ENCODE measurements at regions not wholly inside any gene's neighbourhood (a gene's known extent, or its start where the extent isn't known, plus 50 kb on each side); places are given as distances from the start of the nearest gene placed in this dataset.

DNA sequence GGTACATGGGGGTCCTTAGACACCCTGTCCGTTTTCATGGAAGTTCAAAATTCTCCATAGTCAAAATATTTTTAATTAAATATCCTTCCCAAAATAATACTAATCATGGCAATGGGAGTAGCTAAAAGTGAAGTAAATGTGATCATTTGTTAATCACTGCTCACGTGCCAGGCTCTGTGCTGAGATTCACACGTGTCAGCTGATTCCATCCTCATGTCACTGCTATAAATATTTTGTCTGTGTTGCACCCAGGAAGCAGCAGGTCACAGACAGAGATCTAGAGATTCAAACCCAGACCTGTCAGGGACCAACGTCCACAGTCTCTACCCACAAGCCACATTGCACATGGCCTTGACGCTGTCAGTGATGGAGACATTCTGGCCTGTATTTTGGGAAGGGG lies 74.3 kb downstream of the KLHDC7A start:
- WGBS (ENCODE audit: missing lambda C conversion rate), result 42% methylated on average over 5 of the region's 5 CpGs
- no peak overlapping the region for H3K27ac ChIP-seq
- H3K4me3 ChIP-seq, result no peak overlapping the region
- DNase-seq (ENCODE audit: low read depth in 1 of 2, low spot score in 1 of 2), result no peak
- no peak for TF ChIP-seq FOXS1 (CRISPR knock-in tag; IDR thresholded peaks at IDR 0.05)
- TF ChIP-seq NFE2L2 (conservative IDR thresholded peaks at IDR 0.05; ENCODE audit: low read length), result no peak
- TF ChIP-seq CHD4 (IDR thresholded peaks at IDR 0.05; ENCODE audit: borderline replicate concordance), result no peak
- no peak for TF ChIP-seq CHD2 (IDR thresholded peaks at IDR 0.05; ENCODE audit: low read length, partially characterized antibody)
- TF ChIP-seq JUN (IDR thresholded peaks at IDR 0.05), result no peak
- no peak for TF ChIP-seq EP300 (IDR thresholded peaks at IDR 0.05)
- TF ChIP-seq JUNB (IDR thresholded peaks at IDR 0.05), result no peak
- no peak for TF ChIP-seq TP53 (CRISPR knock-in tag; IDR thresholded peaks at IDR 0.05)
- TF ChIP-seq, protein P1, sequence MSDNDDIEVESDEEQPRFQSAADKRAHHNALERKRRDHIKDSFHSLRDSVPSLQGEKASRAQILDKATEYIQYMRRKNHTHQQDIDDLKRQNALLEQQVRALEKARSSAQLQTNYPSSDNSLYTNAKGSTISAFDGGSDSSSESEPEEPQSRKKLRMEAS (IDR thresholded peaks at IDR 0.05), result no peak
- TF ChIP-seq, protein P2, sequence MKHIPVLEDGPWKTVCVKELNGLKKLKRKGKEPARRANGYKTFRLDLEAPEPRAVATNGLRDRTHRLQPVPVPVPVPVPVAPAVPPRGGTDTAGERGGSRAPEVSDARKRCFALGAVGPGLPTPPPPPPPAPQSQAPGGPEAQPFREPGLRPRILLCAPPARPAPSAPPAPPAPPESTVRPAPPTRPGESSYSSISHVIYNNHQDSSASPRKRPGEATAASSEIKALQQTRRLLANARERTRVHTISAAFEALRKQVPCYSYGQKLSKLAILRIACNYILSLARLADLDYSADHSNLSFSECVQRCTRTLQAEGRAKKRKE (CRISPR knock-in tag; IDR thresholded peaks at IDR 0.05; ENCODE audit: low read depth), result no peak
- no peak for TF ChIP-seq HOXA7 (CRISPR knock-in tag; IDR thresholded peaks at IDR 0.05)
- TF ChIP-seq RNF2 (IDR thresholded peaks at IDR 0.05; ENCODE audit: borderline replicate concordance, low read depth), result no peak
- POLR2A ChIA-PET, result no interaction called here
- FAIRE-seq, result no peak
- H3K4me1 ChIP-seq, result peaks cover 4% of the 10 kb centered on the region; the same call in 1 of the 3 replicates
- ATAC-seq, result no peak
- H3K9me3 ChIP-seq, result no peaks in the 10 kb centered on the region
- H3K4me2 ChIP-seq, result no peak overlapping the region
- CTCF ChIA-PET, result interaction anchor here (0.9 to 3.0 kb wide), 6 partner anchors 8 to 894 kb away, joined by 3 to 12 read pairs (median 5); no protein-coding TSS in a partner anchor

DNA sequence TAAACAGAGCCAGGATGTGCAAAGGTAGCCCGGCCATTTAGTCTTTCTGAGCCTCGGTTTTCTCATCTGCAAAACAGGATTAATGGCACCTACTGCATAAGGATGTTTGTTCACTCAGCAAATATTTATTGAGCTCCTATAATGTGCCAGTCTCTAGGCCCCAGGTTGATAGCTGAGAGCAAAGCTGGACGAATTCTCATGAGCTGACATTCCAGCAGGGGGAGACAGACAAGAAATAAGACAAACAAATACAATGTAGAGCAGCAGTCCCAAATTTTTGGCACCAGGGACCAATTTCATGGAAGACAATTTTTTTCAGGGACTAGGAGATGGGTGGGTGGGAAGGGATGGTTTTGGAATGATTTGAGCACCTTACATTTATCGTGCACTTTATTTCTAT lies 74.3 kb upstream of the PAX7 start:
- FAIRE-seq, result no peak
- CTCF ChIA-PET, result interaction anchor here (0.5 to 2.0 kb wide), 8 partner anchors 10 to 456 kb away, joined by 3 to 7 read pairs (median 3); no protein-coding TSS in a partner anchor
- POLR2A ChIA-PET, result interaction anchor here (0.6 kb wide), 1 partner anchor 25 kb away, joined by 3 read pairs; no protein-coding TSS in a partner anchor

DNA sequence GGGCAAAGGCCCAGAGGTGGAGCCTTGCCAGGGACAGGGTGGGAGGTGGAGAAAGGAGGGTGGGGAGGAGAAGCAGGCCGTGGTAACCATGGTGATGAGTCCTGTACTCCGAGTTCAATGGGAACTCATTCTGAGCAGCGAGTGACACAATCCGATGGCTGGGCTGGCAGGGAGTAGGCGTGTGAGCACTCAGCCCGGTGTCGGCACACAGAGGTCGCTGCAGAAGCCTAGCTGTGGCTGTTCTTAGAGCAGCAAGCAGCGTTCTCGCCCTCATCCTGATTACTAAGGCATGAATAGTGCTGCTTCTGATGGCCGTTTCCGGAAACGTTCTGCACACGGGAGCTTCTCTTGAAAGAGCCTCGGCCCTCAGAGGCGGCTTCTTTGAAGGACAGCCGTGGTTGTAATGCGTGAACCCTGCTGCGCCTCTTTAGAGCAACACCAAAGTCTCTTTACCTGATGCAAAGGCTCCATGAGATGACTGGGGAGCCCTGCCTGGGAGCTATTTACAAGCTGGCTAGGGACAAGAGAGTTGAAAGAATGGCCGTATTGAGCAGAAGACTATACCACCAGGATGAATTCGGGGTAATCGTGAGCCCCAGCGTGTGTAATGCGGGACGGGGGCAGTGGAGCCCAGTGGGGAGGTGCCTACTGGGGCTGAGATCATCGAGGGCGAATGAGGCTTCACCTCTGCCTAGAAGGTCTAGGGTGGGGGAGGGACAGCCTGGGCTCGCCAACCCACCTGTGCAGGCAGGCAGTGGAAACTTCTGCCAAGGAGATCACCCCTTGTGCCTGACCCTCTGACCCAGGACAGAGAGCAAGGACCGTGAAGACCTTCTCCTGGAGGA lies 72.8 kb upstream of the PAX7 start:
- DNase-seq (ENCODE audit: low read depth in 1 of 2, low spot score in 1 of 2) (peak in 1 of 2 experiments; percentile 7), FAIRE-seq (no peak), ATAC-seq (peak; percentile 52 to 66; a peak in 5 of 6 replicates)
- Histone ChIP-seq H3K9me3 (no peaks in the 10 kb centered on the region), H3K27ac (no peak overlapping the region), H3K4me3 (no peak overlapping the region), H3K4me2 (peak overlapping the region; percentile 59), H3K4me1 (peaks cover 4% of the 10 kb centered on the region; the same call in 1 of the 3 replicates)
- WGBS (ENCODE audit: missing lambda C conversion rate), result 20% methylated on average over 15 of the region's 29 CpGs
- CTCF ChIA-PET, result interaction anchor here (0.7 to 2.8 kb wide), 5 partner anchors 11 to 318 kb away, joined by 3 to 6 read pairs (median 3); no protein-coding TSS in a partner anchor
- POLR2A ChIA-PET, result no interaction called here
- no peak for TF ChIP-seq RAD21 (conservative IDR thresholded peaks at IDR 0.05 in 1 of 2, IDR thresholded peaks at IDR 0.05 in 1 of 2)
- no peak for TF ChIP-seq HEYL (CRISPR knock-in tag; IDR thresholded peaks at IDR 0.05)
- no peak for TF ChIP-seq JUNB (IDR thresholded peaks at IDR 0.05)
- no peak for TF ChIP-seq MAZ (IDR thresholded peaks at IDR 0.05; ENCODE audit: borderline replicate concordance, low read depth, low read length)
- TF ChIP-seq, protein P3, sequence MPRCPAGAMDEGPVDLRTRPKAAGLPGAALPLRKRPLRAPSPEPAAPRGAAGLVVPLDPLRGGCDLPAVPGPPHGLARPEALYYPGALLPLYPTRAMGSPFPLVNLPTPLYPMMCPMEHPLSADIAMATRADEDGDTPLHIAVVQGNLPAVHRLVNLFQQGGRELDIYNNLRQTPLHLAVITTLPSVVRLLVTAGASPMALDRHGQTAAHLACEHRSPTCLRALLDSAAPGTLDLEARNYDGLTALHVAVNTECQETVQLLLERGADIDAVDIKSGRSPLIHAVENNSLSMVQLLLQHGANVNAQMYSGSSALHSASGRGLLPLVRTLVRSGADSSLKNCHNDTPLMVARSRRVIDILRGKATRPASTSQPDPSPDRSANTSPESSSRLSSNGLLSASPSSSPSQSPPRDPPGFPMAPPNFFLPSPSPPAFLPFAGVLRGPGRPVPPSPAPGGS (IDR thresholded peaks at IDR 0.05), result no peak
- TF ChIP-seq ZNF302 (CRISPR knock-in tag; IDR thresholded peaks at IDR 0.05), result no peak
- TF ChIP-seq, protein P4, sequence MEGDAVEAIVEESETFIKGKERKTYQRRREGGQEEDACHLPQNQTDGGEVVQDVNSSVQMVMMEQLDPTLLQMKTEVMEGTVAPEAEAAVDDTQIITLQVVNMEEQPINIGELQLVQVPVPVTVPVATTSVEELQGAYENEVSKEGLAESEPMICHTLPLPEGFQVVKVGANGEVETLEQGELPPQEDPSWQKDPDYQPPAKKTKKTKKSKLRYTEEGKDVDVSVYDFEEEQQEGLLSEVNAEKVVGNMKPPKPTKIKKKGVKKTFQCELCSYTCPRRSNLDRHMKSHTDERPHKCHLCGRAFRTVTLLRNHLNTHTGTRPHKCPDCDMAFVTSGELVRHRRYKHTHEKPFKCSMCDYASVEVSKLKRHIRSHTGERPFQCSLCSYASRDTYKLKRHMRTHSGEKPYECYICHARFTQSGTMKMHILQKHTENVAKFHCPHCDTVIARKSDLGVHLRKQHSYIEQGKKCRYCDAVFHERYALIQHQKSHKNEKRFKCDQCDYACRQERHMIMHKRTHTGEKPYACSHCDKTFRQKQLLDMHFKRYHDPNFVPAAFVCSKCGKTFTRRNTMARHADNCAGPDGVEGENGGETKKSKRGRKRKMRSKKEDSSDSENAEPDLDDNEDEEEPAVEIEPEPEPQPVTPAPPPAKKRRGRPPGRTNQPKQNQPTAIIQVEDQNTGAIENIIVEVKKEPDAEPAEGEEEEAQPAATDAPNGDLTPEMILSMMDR (IDR thresholded peaks at IDR 0.05), result no peak
- TF ChIP-seq RARB (CRISPR knock-in tag; IDR thresholded peaks at IDR 0.05), result no peak
- TF ChIP-seq RNF2 (IDR thresholded peaks at IDR 0.05; ENCODE audit: borderline replicate concordance, low read depth), result no peak
- no peak for TF ChIP-seq CEBPB (IDR thresholded peaks at IDR 0.05)
- TF ChIP-seq FOSB (CRISPR knock-in tag; IDR thresholded peaks at IDR 0.05), result no peak
- TF ChIP-seq POLR2AphosphoS2 (conservative IDR thresholded peaks at IDR 0.05; ENCODE audit: low read length), result no peak
- no peak for TF ChIP-seq RFX5 (IDR thresholded peaks at IDR 0.05)

More for the DNA sequence above, 74.3 kb upstream of the PAX7 start:
- DNase-seq (ENCODE audit: low read depth in 1 of 2, low spot score in 1 of 2) (peak; percentile 16 to 28), ATAC-seq (peak in 1 of 2 experiments; percentile 77; a peak in 3 of 6 replicates)
- Histone ChIP-seq H3K4me3 (no peak overlapping the region), H3K4me1 (peaks cover 4% of the 10 kb centered on the region; the same call in 1 of the 3 replicates), H3K27ac (no peak overlapping the region), H3K4me2 (no peak overlapping the region), H3K9me3 (no peaks in the 10 kb centered on the region)
- TF ChIP-seq CHD2 (IDR thresholded peaks at IDR 0.05; ENCODE audit: low read length, partially characterized antibody) (no peak), SMC3 (IDR thresholded peaks at IDR 0.05) (peak; percentile 12; the same call in 1 of the 3 replicates), RAD21 (conservative IDR thresholded peaks at IDR 0.05 in 1 of 2, IDR thresholded peaks at IDR 0.05 in 1 of 2) (0 out of 5 replicates have a peak, but pooled peaks of 1 of the 2 experiments have one; percentile 6)
- TF ChIP-seq, protein P4 (IDR thresholded peaks at IDR 0.05), result peak; percentile 44
- WGBS (ENCODE audit: missing lambda C conversion rate), result 13% methylated on average over 2 of the region's 4 CpGs

Data from A549 (cell line).